Astrocyte (in vitro differentiated cells and primary cell): ENCODE measurements at regions not wholly inside any gene's neighbourhood (a gene's known extent, or its start where the extent isn't known, plus 50 kb on each side); places are given as distances from the start of the nearest gene placed in this dataset.
"Not testable (repeated sequence)": the region's sequence is repeated elsewhere in the genome, so short reads cannot be mapped to it uniquely, and the experiment has no call there.

Source experiments
- DNase-seq: peaks from one replicate; pipeline ENCODE4 v3.0.0-alpha.2; 2010; ENCODE audit warnings: low read depth
- FAIRE-seq: peaks from 2 replicates; lab custom pipeline; 2011; peaks lifted over from hg19 to GRCh38; lab: Jason Lieb, UNC
- H2AFZ ChIP-seq: 2 replicates; pipeline ENCODE4 v1.6.0; 2012; ENCODE audit warnings: low read depth, low read length, inconsistent platforms
- H3K27ac ChIP-seq: 2 replicates; pipeline ENCODE4 v1.5.1; 2011; ENCODE audit warnings: low read depth, low read length, inconsistent platforms
- H3K27me3 ChIP-seq: 2 replicates; pipeline ENCODE4 v1.6.0; 2011; ENCODE audit warnings: low read length, inconsistent platforms; ENCODE audit not compliant: insufficient read depth
- H3K36me3 ChIP-seq: 2 replicates; pipeline ENCODE4 v1.5.1; 2011; ENCODE audit warnings: low read length, inconsistent platforms; ENCODE audit not compliant: insufficient read depth
- H3K4me1 ChIP-seq: 2 replicates; pipeline ENCODE4 v1.5.1; 2011; ENCODE audit warnings: low read length, inconsistent platforms; ENCODE audit not compliant: insufficient read depth
- H3K4me2 ChIP-seq: 2 replicates; pipeline ENCODE4 v1.6.0; 2012; ENCODE audit warnings: low read length, inconsistent platforms
- H3K4me3 ChIP-seq: 2 replicates; pipeline ENCODE4 v1.5.1; 2011; ENCODE audit warnings: low read depth, mild to moderate bottlenecking, low read length, inconsistent platforms; ENCODE audit not compliant: insufficient read depth
- H3K79me2 ChIP-seq: 2 replicates; pipeline ENCODE4 v1.6.0; 2012; ENCODE audit warnings: mild to moderate bottlenecking, low read length, inconsistent platforms; ENCODE audit not compliant: insufficient read depth
- H3K9ac ChIP-seq: 2 replicates; pipeline ENCODE4 v1.6.0; 2012; ENCODE audit warnings: mild to moderate bottlenecking, low read length, inconsistent platforms
- H3K9me3 ChIP-seq: 2 replicates; pipeline ENCODE4 v1.5.1; 2012; ENCODE audit warnings: low read depth, mild to moderate bottlenecking, low read length, inconsistent platforms; ENCODE audit not compliant: insufficient read depth
- H4K20me1 ChIP-seq: 2 replicates; pipeline ENCODE4 v1.6.0; 2012; ENCODE audit warnings: low read length, inconsistent platforms; ENCODE audit not compliant: insufficient read depth
- H3K27ac Mint-ChIP-seq: one replicate; pipeline ENCODE4 v1.8.0; 2021; ENCODE audit warnings: mild to moderate bottlenecking, mixed read lengths; ENCODE audit not compliant: unreplicated experiment
- H3K27me3 Mint-ChIP-seq: one replicate; pipeline ENCODE4 v1.8.0; 2021; ENCODE audit warnings: low read depth, mixed read lengths; ENCODE audit not compliant: unreplicated experiment
- H3K36me3 Mint-ChIP-seq: one replicate; pipeline ENCODE4 v1.8.0; 2021; ENCODE audit warnings: low read depth, mixed read lengths; ENCODE audit not compliant: unreplicated experiment
- H3K4me1 Mint-ChIP-seq: one replicate; pipeline ENCODE4 v1.8.0; 2021; ENCODE audit warnings: low read depth, mixed read lengths; ENCODE audit not compliant: unreplicated experiment
- H3K4me3 Mint-ChIP-seq: one replicate; pipeline ENCODE4 v1.8.0; 2021; ENCODE audit warnings: mild to moderate bottlenecking, moderate library complexity, mixed read lengths; ENCODE audit not compliant: unreplicated experiment
- H3K9me3 Mint-ChIP-seq: one replicate; pipeline ENCODE4 v1.8.0; 2021; ENCODE audit warnings: mild to moderate bottlenecking, mixed read lengths; ENCODE audit not compliant: unreplicated experiment
- TF ChIP-seq, protein P1 (sequence below): IDR thresholded peaks from 2 replicates; pipeline ENCODE4 v1.5.1; 2011; ENCODE audit warnings: low read depth, mild to moderate bottlenecking, inconsistent platforms, low read length, moderate library complexity; ENCODE audit not compliant: insufficient read depth

- not testable (repeated sequence) for H3K9me3 ChIP-seq, H4K20me1 ChIP-seq, H3K27ac ChIP-seq, H3K27me3 Mint-ChIP-seq, H3K4me3 ChIP-seq, H2AFZ ChIP-seq, H3K27me3 ChIP-seq, H3K9ac ChIP-seq, FAIRE-seq, H3K4me2 ChIP-seq, H3K36me3 ChIP-seq, H3K4me1 ChIP-seq, H3K36me3 Mint-ChIP-seq, H3K9me3 Mint-ChIP-seq, H3K4me1 Mint-ChIP-seq, H3K4me3 Mint-ChIP-seq, DNase-seq, H3K79me2 ChIP-seq, H3K27ac Mint-ChIP-seq
These were observed 187.4 kb upstream of the TGIF2LY start for GRCh38 chrY:3391508-3391907.

- not testable (repeated sequence) for H3K27ac ChIP-seq, DNase-seq, H3K9me3 ChIP-seq, H3K27me3 ChIP-seq, H3K36me3 ChIP-seq, H3K4me2 ChIP-seq, H2AFZ ChIP-seq, H4K20me1 ChIP-seq, H3K27ac Mint-ChIP-seq, H3K4me3 ChIP-seq, H3K9me3 Mint-ChIP-seq, H3K79me2 ChIP-seq, H3K4me3 Mint-ChIP-seq, H3K4me1 ChIP-seq, FAIRE-seq, H3K36me3 Mint-ChIP-seq, H3K9ac ChIP-seq, H3K4me1 Mint-ChIP-seq, H3K27me3 Mint-ChIP-seq
These were observed 174.6 kb upstream of the TGIF2LY start for GRCh38 chrY:3404241-3404640.

DNA sequence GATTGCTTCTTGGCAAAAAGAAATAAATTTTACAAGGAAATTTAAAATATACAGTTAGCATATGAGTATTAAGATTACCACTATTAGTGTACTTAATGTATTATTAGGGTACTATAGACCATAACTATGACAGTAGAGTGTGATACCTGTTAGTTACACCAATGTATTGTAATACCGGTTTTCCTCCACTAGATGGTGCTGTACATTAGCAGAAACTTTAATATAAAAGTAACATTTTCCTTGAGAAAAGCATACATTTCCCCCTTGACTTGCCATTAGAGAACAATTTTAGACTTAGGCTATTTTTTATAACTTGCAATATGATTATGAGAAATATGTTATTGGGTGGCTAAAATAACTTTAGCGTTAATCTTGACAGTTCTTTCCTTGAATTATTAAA lies 173.3 kb upstream of the TGIF2LY start:
- H4K20me1 ChIP-seq, FAIRE-seq, H3K9me3 Mint-ChIP-seq, DNase-seq, H3K4me3 Mint-ChIP-seq, H3K4me3 ChIP-seq, H3K4me1 ChIP-seq, H3K36me3 ChIP-seq, H2AFZ ChIP-seq, H3K27me3 ChIP-seq, H3K36me3 Mint-ChIP-seq, H3K79me2 ChIP-seq, H3K9ac ChIP-seq, H3K4me1 Mint-ChIP-seq, H3K27ac Mint-ChIP-seq, H3K9me3 ChIP-seq, H3K27me3 Mint-ChIP-seq, H3K27ac ChIP-seq, H3K4me2 ChIP-seq: not testable (repeated sequence)
- TF ChIP-seq, protein P1, sequence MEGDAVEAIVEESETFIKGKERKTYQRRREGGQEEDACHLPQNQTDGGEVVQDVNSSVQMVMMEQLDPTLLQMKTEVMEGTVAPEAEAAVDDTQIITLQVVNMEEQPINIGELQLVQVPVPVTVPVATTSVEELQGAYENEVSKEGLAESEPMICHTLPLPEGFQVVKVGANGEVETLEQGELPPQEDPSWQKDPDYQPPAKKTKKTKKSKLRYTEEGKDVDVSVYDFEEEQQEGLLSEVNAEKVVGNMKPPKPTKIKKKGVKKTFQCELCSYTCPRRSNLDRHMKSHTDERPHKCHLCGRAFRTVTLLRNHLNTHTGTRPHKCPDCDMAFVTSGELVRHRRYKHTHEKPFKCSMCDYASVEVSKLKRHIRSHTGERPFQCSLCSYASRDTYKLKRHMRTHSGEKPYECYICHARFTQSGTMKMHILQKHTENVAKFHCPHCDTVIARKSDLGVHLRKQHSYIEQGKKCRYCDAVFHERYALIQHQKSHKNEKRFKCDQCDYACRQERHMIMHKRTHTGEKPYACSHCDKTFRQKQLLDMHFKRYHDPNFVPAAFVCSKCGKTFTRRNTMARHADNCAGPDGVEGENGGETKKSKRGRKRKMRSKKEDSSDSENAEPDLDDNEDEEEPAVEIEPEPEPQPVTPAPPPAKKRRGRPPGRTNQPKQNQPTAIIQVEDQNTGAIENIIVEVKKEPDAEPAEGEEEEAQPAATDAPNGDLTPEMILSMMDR, result peak; percentile 26

DNA sequence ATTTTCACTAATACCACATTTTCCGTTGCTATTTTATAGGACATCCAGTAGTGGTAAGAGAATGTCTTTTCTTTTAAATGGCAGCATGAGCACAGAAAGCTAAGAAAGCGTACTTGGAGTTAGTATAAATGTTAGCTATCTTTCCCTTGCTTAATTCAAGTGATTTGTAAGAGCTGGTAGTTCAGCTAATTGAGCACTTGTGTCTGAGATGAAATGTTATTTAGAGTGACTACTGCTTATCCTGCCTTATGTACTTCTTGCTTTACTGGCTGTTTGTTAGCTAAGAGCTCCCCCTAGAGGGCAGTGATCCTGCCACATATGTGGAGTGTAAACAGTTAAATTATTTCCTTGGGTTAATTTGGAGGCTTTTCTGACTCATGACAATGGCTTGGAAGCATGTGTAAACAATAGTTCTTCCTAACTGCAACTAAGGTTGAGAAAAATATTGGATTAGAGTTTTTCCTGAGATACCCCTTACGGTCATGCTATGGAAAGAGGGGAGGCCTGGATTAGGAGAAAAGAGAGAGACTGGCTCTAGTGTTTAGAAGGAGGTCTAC lies 171.9 kb upstream of the TGIF2LY start:
- not testable (repeated sequence) for H3K4me1 Mint-ChIP-seq, H3K27ac Mint-ChIP-seq, H3K27me3 ChIP-seq, DNase-seq, H3K4me1 ChIP-seq, H2AFZ ChIP-seq, H3K4me2 ChIP-seq, H3K36me3 Mint-ChIP-seq, FAIRE-seq, H3K36me3 ChIP-seq, H3K27me3 Mint-ChIP-seq, H3K4me3 ChIP-seq, H3K79me2 ChIP-seq, H3K9ac ChIP-seq, H3K27ac ChIP-seq, H3K4me3 Mint-ChIP-seq, H4K20me1 ChIP-seq, H3K9me3 ChIP-seq, H3K9me3 Mint-ChIP-seq

- H3K27me3 ChIP-seq, DNase-seq, H4K20me1 ChIP-seq, H3K36me3 Mint-ChIP-seq, H2AFZ ChIP-seq, H3K27ac Mint-ChIP-seq, H3K79me2 ChIP-seq, H3K4me1 ChIP-seq, H3K4me3 ChIP-seq, H3K27ac ChIP-seq, H3K4me3 Mint-ChIP-seq, H3K9ac ChIP-seq, H3K9me3 ChIP-seq, H3K27me3 Mint-ChIP-seq, H3K9me3 Mint-ChIP-seq, H3K4me1 Mint-ChIP-seq, H3K36me3 ChIP-seq, H3K4me2 ChIP-seq, FAIRE-seq: not testable (repeated sequence)
These were observed 168.5 kb upstream of the TGIF2LY start for GRCh38 chrY:3410322-3410892.
